HEK293 (cell line): ENCODE measurements at regions not wholly inside any gene's neighbourhood (a gene's known extent, or its start where the extent isn't known, plus 50 kb on each side); places are given as distances from the start of the nearest gene placed in this dataset.

ENCODE experiments used
- CTCF ChIA-PET: fragments of 350-600 bp; formaldehyde crosslinking; extraction: SDS; loops from one replicate; lab custom pipeline; 2021; ENCODE audit warnings: antibody characterized with exemption; lab: Yijun Ruan, JAX
- POLR2A ChIA-PET: fragments of 300-600 bp; formaldehyde crosslinking; extraction: SDS; loops from one replicate; lab custom pipeline; 2020; ENCODE audit warnings: antibody characterized with exemption, inconsistent platforms; lab: Yijun Ruan, JAX
- H3K27ac ChIP-seq: fragments of 200-500 bp; sonication (Bioruptor generic); 2 replicates; pipeline ENCODE4 v1.5.1; 2014; ENCODE audit warnings: low read depth, low read length, control low read depth, inconsistent platforms; ENCODE audit errors: extremely low read depth
- H3K36me3 ChIP-seq, 2 experiments: fragments of 200-500 bp in 1 of 2; sonication (Bioruptor generic) in 1 of 2; 1 replicate in 1 of 2; 2 replicates in 1 of 2; pipeline ENCODE4 v1.5.1; 2014 to 2017; ENCODE audit warnings: inconsistent platforms in 2 of 2, low read length in 2 of 2; ENCODE audit not compliant: control insufficient read depth in 2 of 2, insufficient read depth in 1 of 2
- H3K4me1 ChIP-seq: fragments of 200-500 bp; sonication (Bioruptor generic); 2 replicates; pipeline ENCODE4 v1.5.1; 2014; ENCODE audit warnings: mild to moderate bottlenecking, low read length, inconsistent platforms; ENCODE audit not compliant: control insufficient read depth, insufficient read depth
- H3K4me3 ChIP-seq: 2 replicates; pipeline ENCODE4 v1.5.1; 2011; ENCODE audit warnings: low read depth, mild to moderate bottlenecking, control low read depth, low read length, moderate library complexity
- H3K9me3 ChIP-seq: fragments of 200-500 bp; sonication (Bioruptor generic); 2 replicates; pipeline ENCODE4 v1.5.1; 2014; ENCODE audit warnings: low read depth, low read length, inconsistent platforms; ENCODE audit not compliant: control insufficient read depth, insufficient read depth
- GLI2 ChIP-seq: fragments of 450-650 bp; formaldehyde crosslinking; IDR thresholded peaks from 2 replicates; pipeline ENCODE4; 2017; ENCODE audit warnings: missing biosample characterization, missing genetic modification characterization, low read depth, borderline replicate concordance
- HOXD13 ChIP-seq: sonication (generic); formaldehyde crosslinking; IDR thresholded peaks from 2 replicates; pipeline ENCODE4 v1.8.0; 2022; ENCODE audit warnings: missing genetic modification reagents, borderline replicate concordance
- SCRT2 ChIP-seq: fragments of 450-650 bp; formaldehyde crosslinking; IDR thresholded peaks from 2 replicates; pipeline ENCODE4 v1.5.1; 2016; ENCODE audit warnings: missing biosample characterization, missing genetic modification characterization
- ZEB2 ChIP-seq: fragments of 450-650 bp; formaldehyde crosslinking; IDR thresholded peaks from 2 replicates; pipeline ENCODE4 v1.5.1; 2016; ENCODE audit warnings: missing biosample characterization, missing genetic modification characterization
- ZFHX2 ChIP-seq: fragments of 450-650 bp; formaldehyde crosslinking; conservative IDR thresholded peaks from 2 replicates; pipeline ENCODE4 v1.5.1; 2016; ENCODE audit warnings: missing biosample characterization, missing genetic modification characterization
- ZNF121 ChIP-seq: fragments of 450-650 bp; formaldehyde crosslinking; IDR thresholded peaks from 2 replicates; pipeline ENCODE4 v1.5.1; 2016; ENCODE audit warnings: missing biosample characterization, missing genetic modification characterization
- ZNF138 ChIP-seq: fragments of 450-650 bp; formaldehyde crosslinking; IDR thresholded peaks from 2 replicates; pipeline ENCODE4 v1.5.1; 2016; ENCODE audit warnings: missing biosample characterization, missing genetic modification characterization, borderline replicate concordance
- ZNF140 ChIP-seq: fragments of 450-650 bp; formaldehyde crosslinking; IDR thresholded peaks from 2 replicates; pipeline ENCODE4 v1.5.1; 2016; ENCODE audit warnings: missing biosample characterization, missing genetic modification characterization
- ZNF211 ChIP-seq: fragments of 450-650 bp; formaldehyde crosslinking; IDR thresholded peaks from 2 replicates; pipeline ENCODE4 v1.5.1; 2016; ENCODE audit warnings: low read depth, missing biosample characterization, missing genetic modification characterization
- ZNF24 ChIP-seq: fragments of 450-650 bp; formaldehyde crosslinking; IDR thresholded peaks from 2 replicates; pipeline ENCODE4 v1.5.1; 2016; ENCODE audit warnings: missing biosample characterization, missing genetic modification characterization
- ZNF341 ChIP-seq: fragments of 450-650 bp; formaldehyde crosslinking; IDR thresholded peaks from 2 replicates; pipeline ENCODE4; 2016; ENCODE audit warnings: low read depth, missing biosample characterization, missing genetic modification characterization
- ZNF366 ChIP-seq: fragments of 450-650 bp; formaldehyde crosslinking; conservative IDR thresholded peaks from 2 replicates; pipeline ENCODE4 v1.5.1; 2016; ENCODE audit warnings: missing biosample characterization, missing genetic modification characterization
- ZNF510 ChIP-seq: fragments of 450-650 bp; formaldehyde crosslinking; IDR thresholded peaks from 2 replicates; pipeline ENCODE4 v1.5.1; 2018; ENCODE audit warnings: mild to moderate bottlenecking, missing genetic modification characterization, missing biosample characterization; ENCODE audit not compliant: insufficient replicate concordance
- ZNF544 ChIP-seq: fragments of 450-650 bp; formaldehyde crosslinking; IDR thresholded peaks from 2 replicates; pipeline ENCODE4 v1.5.0; 2017; ENCODE audit warnings: missing biosample characterization, missing genetic modification characterization
- ZNF555 ChIP-seq: fragments of 450-650 bp; formaldehyde crosslinking; conservative IDR thresholded peaks from 2 replicates; pipeline ENCODE4 v1.5.1; 2017; ENCODE audit warnings: missing biosample characterization, mild to moderate bottlenecking, missing genetic modification characterization, inconsistent platforms
- ZNF585B ChIP-seq: fragments of 450-650 bp; formaldehyde crosslinking; IDR thresholded peaks from 2 replicates; pipeline ENCODE4 v1.5.1; 2016; ENCODE audit warnings: missing biosample characterization, missing genetic modification characterization
- ZNF610 ChIP-seq: fragments of 450-650 bp; formaldehyde crosslinking; IDR thresholded peaks from 2 replicates; pipeline ENCODE4 v1.5.1; 2016; ENCODE audit warnings: missing biosample characterization, missing genetic modification characterization, borderline replicate concordance
- ZNF670 ChIP-seq: fragments of 450-650 bp; formaldehyde crosslinking; IDR thresholded peaks from 2 replicates; pipeline ENCODE4 v1.5.1; 2016; ENCODE audit warnings: missing biosample characterization, missing genetic modification characterization, low read depth
- ZNF747 ChIP-seq: fragments of 450-650 bp; formaldehyde crosslinking; IDR thresholded peaks from 2 replicates; pipeline ENCODE4 v1.5.1; 2016; ENCODE audit warnings: missing biosample characterization, missing genetic modification characterization
- ZNF76 ChIP-seq: fragments of 450-650 bp; formaldehyde crosslinking; IDR thresholded peaks from 2 replicates; pipeline ENCODE4; 2016; ENCODE audit warnings: low read depth, missing biosample characterization, missing genetic modification characterization, borderline replicate concordance
- ZNF776 ChIP-seq: fragments of 450-650 bp; formaldehyde crosslinking; IDR thresholded peaks from 2 replicates; pipeline ENCODE4 v1.5.0; 2017; ENCODE audit warnings: missing biosample characterization, missing genetic modification characterization, borderline replicate concordance
- ZSCAN16 ChIP-seq: fragments of 450-650 bp; formaldehyde crosslinking; IDR thresholded peaks from 2 replicates; pipeline ENCODE4 v1.5.1; 2016; ENCODE audit warnings: missing biosample characterization, missing genetic modification characterization
- ZXDB ChIP-seq: fragments of 450-650 bp; formaldehyde crosslinking; IDR thresholded peaks from 2 replicates; pipeline ENCODE4 v1.5.1; 2016; ENCODE audit warnings: missing biosample characterization, missing genetic modification characterization
- TF ChIP-seq, protein P1 (sequence below): fragments of 450-650 bp; IDR thresholded peaks from 2 replicates; pipeline ENCODE4 v1.5.1; 2018; ENCODE audit warnings: missing biosample characterization, mild to moderate bottlenecking, missing genetic modification characterization
- TF ChIP-seq, protein P2 (sequence below): fragments of 450-650 bp; formaldehyde crosslinking; IDR thresholded peaks from 2 replicates; pipeline ENCODE4 v1.5.1; 2016; ENCODE audit warnings: missing biosample characterization, missing genetic modification characterization

DNA sequence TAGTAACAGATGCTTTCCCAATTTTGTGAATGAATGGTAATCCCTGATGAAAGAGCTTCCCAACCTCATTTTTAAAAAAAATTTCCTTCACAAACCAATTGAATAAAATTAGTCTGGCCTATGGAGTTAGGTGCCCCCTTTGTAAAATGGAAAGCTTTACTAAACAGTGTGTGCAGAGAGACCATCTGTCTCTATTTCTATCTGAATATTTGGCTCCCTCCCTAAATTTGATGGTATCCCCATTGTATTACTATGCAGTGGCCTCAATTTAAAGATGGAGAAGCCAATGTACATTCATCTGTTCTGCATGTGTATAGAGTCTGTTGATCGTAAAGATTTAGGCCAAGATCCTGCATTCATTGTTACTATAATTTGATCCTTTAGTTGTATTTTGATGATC lies 397.7 kb upstream of the RGS6 start (continued):
- TF ChIP-seq, protein P1, sequence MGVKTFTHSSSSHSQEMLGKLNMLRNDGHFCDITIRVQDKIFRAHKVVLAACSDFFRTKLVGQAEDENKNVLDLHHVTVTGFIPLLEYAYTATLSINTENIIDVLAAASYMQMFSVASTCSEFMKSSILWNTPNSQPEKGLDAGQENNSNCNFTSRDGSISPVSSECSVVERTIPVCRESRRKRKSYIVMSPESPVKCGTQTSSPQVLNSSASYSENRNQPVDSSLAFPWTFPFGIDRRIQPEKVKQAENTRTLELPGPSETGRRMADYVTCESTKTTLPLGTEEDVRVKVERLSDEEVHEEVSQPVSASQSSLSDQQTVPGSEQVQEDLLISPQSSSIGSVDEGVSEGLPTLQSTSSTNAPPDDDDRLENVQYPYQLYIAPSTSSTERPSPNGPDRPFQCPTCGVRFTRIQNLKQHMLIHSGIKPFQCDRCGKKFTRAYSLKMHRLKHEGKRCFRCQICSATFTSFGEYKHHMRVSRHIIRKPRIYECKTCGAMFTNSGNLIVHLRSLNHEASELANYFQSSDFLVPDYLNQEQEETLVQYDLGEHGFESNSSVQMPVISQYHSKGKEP (tag by site-specific recombination), result no peak
- TF ChIP-seq ZSCAN16 (tag by site-specific recombination) (no peak), ZEB2 (tag by site-specific recombination) (no peak), ZNF366 (tag by site-specific recombination) (no peak), ZFHX2 (tag by site-specific recombination) (no peak), ZNF211 (tag by site-specific recombination) (no peak)

DNA sequence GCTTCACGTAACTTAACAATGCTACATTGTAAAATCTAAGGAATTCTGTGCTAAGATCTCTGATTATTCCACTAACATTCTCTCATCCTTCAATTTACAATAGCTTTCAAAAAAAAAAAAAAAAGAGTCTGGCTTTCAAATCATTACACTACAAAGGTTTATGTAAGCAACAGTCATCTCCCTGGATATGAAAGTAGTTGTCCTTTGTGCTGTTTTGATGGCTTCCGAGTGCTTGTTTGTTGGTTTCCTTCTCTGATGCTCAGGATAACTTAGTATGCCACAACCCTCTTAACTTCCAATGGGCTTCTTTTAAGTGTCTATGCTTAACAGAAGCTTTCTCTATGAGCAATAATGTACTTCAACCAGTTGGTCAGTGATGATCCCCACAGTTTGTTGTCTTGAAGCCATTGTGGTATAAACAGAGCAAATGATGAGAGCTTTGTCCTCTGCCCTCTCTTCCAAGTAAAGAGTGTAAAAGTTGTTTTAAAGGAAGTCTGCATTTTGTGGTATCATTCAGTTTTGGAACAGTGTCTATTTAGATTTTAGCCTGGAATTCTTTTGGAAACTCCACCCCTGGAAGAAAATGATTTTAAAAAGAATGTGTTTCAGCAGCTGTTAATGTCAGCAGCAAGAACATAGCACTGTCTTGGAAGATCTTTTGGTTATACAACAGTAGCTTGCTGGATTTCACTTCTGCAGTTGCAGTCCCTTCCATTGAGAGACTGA lies 396.1 kb upstream of the RGS6 start:
- Histone ChIP-seq H3K4me1 (peaks cover 24% of the 10 kb centered on the region), H3K9me3 (no peaks in the 10 kb centered on the region), H3K27ac (no peak overlapping the region), H3K36me3 (no peaks in the 10 kb centered on the region; a peak in 1 of 3 replicates), H3K4me3 (no peak overlapping the region)
- TF ChIP-seq ZNF341 (tag by site-specific recombination), result no peak
- TF ChIP-seq, protein P2, sequence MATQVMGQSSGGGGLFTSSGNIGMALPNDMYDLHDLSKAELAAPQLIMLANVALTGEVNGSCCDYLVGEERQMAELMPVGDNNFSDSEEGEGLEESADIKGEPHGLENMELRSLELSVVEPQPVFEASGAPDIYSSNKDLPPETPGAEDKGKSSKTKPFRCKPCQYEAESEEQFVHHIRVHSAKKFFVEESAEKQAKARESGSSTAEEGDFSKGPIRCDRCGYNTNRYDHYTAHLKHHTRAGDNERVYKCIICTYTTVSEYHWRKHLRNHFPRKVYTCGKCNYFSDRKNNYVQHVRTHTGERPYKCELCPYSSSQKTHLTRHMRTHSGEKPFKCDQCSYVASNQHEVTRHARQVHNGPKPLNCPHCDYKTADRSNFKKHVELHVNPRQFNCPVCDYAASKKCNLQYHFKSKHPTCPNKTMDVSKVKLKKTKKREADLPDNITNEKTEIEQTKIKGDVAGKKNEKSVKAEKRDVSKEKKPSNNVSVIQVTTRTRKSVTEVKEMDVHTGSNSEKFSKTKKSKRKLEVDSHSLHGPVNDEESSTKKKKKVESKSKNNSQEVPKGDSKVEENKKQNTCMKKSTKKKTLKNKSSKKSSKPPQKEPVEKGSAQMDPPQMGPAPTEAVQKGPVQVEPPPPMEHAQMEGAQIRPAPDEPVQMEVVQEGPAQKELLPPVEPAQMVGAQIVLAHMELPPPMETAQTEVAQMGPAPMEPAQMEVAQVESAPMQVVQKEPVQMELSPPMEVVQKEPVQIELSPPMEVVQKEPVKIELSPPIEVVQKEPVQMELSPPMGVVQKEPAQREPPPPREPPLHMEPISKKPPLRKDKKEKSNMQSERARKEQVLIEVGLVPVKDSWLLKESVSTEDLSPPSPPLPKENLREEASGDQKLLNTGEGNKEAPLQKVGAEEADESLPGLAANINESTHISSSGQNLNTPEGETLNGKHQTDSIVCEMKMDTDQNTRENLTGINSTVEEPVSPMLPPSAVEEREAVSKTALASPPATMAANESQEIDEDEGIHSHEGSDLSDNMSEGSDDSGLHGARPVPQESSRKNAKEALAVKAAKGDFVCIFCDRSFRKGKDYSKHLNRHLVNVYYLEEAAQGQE (tag by site-specific recombination), result no peak
- TF ChIP-seq ZXDB (tag by site-specific recombination), result no peak
- no peak for TF ChIP-seq ZNF610 (tag by site-specific recombination)
- TF ChIP-seq GLI2 (tag by site-specific recombination), result no peak
- TF ChIP-seq ZNF140 (tag by site-specific recombination), result no peak
- TF ChIP-seq ZNF24 (tag by site-specific recombination), result no peak
- TF ChIP-seq ZNF747 (tag by site-specific recombination), result no peak
- no peak for TF ChIP-seq ZNF510 (tag by site-specific recombination)
- TF ChIP-seq ZNF121, result no peak
- no peak for TF ChIP-seq ZNF670
- TF ChIP-seq ZNF585B, result no peak
- TF ChIP-seq ZNF138, result no peak
- TF ChIP-seq ZNF76 (tag by site-specific recombination), result no peak
- no peak for TF ChIP-seq HOXD13 (CRISPR knock-in tag)
- no peak for TF ChIP-seq ZNF555 (tag by site-specific recombination)
- no peak for TF ChIP-seq SCRT2 (tag by site-specific recombination)
- no peak for TF ChIP-seq ZNF776 (tag by site-specific recombination)
- no peak for TF ChIP-seq ZNF544
- POLR2A ChIA-PET, result no interaction called here
- CTCF ChIA-PET, result interaction anchor here (0.7 to 1.8 kb wide), 3 partner anchors 20 to 319 kb away, joined by 3 read pairs; no protein-coding TSS in a partner anchor
